ENCODE measurements at regions not wholly inside any gene's neighbourhood (a gene's known extent, or its start where the extent isn't known, plus 50 kb on each side); places are given as distances from the start of the nearest gene placed in this dataset.

DNA sequence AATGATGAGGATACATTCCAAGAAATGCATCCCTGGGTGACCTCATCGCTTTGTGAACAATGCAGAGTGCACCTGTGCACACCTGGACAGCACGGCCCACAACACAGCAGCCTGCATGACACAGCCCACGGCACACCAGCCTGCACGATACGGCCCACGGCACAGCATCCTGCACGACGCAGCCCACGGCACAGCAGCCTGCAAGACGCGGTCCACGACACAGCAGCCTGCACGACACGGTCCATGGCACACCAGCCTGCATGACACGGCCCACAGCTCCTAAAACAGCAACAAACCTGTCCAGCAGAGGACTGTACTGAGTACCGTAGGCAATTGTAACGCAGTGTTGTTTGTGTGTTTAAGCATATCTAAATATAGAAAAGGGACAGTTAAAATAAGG, 134.7 kb upstream of the PPP2R2D start:
- no peak for DNase-seq (ENCODE audit: low read depth)
- TF ChIP-seq, protein P1, sequence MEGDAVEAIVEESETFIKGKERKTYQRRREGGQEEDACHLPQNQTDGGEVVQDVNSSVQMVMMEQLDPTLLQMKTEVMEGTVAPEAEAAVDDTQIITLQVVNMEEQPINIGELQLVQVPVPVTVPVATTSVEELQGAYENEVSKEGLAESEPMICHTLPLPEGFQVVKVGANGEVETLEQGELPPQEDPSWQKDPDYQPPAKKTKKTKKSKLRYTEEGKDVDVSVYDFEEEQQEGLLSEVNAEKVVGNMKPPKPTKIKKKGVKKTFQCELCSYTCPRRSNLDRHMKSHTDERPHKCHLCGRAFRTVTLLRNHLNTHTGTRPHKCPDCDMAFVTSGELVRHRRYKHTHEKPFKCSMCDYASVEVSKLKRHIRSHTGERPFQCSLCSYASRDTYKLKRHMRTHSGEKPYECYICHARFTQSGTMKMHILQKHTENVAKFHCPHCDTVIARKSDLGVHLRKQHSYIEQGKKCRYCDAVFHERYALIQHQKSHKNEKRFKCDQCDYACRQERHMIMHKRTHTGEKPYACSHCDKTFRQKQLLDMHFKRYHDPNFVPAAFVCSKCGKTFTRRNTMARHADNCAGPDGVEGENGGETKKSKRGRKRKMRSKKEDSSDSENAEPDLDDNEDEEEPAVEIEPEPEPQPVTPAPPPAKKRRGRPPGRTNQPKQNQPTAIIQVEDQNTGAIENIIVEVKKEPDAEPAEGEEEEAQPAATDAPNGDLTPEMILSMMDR (IDR thresholded peaks at IDR 0.05; ENCODE audit: insufficient read depth, low read depth, low read length, missing control alignments), result no peak
- H3K4me3 ChIP-seq (ENCODE audit: low read depth, low read length), result no peak overlapping the region

DNA sequence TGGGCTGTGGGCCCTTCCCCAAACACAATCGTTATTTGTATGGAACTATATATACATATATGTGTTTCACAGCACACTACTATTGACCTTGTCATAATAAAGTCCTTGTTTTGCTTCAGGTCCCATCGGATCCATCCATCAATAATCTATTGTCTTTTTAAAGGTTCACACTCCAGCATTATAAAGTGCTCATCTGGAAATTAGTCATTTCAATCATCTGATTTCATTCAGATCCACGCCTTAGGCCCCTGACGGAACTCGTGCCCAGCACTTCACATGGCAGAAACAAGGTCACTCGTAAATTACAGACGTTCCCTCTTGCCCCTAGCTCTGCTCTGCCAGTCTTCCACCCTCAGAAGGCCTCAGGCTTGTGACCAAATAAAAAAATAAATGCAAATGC, 133.1 kb upstream of the PPP2R2D start:
- DNase-seq (ENCODE audit: low read depth), result no peak
- TF ChIP-seq, protein P1 (IDR thresholded peaks at IDR 0.05; ENCODE audit: insufficient read depth, low read depth, low read length, missing control alignments), result no peak
- H3K4me3 ChIP-seq (ENCODE audit: low read depth, low read length), result no peak overlapping the region

DNA sequence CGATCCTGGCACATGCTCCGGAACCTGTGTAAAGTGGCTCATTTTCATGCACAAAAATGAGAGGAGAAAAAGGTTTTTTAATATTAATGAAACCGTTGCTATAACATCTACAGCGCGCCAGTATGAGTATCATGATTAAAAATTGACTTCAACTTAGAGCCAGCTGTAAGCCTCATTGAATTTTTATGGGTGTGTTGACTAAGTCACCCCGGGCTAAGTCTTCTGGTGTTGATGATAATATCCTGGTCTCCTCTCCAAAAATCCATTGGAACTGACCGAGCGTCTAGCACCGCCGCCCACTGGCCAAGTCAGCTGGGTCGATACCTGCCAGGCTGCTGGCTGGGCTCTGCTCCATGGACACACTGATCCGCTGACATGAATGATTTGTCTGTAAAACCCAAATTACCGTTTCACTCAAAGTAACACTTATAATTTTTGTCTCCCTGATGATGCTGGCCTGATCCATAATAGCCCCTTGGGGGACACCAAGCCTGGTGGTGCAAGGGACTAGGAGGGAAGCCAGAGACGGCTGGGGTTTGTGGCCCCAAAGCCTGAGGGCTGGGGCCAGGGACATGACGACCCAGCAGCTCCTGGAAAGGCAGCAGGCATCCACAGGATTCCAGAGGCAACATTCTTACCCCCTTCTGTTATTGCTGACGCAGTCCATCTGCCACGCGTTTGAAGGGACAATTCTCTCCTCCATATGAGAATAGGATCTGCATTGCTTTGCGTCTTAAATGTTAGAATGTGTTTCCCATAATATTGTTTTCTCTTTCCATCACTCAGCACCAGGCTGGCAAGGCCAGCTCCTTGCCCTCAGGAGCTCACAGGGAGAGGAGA, 131.0 kb upstream of the PPP2R2D start:
- no peak for DNase-seq (ENCODE audit: low read depth)
- TF ChIP-seq, protein P1 (IDR thresholded peaks at IDR 0.05; ENCODE audit: insufficient read depth, low read depth, low read length, missing control alignments), result no peak

DNA sequence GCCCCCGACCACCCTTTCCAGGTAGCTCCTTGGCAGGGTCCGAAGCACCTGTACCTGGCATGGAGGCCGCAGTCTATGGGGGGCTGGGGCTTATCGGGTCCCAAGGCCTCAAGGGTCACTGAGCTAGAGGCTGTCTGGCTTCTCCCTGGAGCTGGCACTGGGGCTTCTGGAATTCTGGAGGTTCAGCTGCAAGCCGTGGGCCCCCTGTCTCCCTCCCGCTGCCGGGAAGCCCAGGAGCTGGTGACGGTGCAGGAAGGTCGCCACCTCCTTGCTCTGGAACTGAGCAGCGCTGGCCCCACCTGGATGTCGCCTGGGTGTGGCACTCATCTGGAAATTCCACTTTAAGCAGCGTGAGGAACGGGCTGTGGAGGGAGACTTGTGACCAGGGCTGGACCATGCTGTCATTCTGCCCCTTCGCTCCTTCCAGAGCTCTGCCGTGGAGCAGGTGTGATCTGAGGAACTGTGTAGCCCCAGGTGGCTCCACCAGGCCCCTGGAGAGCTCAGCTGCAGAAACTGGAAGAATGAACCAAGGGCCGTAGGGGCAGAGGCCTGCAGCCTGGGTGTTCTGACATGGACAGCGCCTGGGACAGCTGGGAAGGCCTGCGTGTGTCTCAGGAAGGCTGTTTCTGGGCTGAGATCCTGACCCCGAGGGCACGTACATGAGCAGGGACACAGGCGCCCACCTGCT, 129.7 kb upstream of the PPP2R2D start:
- TF ChIP-seq, protein P1 (IDR thresholded peaks at IDR 0.05; ENCODE audit: insufficient read depth, low read depth, low read length, missing control alignments), result no peak

More for the DNA sequence above, 131.0 kb upstream of the PPP2R2D start:
- H3K4me3 ChIP-seq (ENCODE audit: low read depth, low read length), result no peak overlapping the region

DNA sequence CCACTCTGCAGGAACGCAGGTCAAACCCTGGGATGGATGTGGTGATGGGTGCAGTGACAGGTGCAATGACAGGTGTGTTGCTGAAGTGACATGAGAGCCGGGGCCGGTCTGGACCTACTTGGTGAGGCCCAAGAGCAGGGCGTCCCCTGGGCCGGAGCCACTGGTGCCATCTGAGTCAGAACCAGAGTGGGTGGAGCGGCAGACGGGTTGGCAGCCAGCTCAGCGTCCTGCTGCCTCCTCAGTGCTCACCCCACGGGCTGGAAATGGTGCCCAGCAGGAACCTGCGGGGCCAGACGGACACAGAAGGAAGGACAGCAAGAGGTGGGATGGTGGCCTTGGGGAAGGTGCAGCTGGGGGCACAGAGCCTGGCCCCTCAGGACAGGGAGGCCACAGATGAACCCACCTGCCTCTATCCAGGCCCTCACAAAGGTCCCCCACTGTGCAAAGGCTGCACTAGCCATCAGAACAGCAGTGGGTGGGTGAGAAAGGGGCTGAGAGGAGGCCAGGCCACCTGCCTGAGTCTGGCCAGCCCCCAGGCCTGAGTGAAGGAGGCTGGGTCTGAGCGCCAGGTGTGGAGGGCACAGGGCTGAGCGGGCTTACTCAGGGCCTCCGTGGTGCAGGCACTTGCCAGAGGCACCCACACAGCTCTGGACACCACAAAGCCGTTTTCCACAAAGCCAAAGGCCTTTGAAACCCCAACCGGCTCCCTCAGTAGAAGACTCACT, 129.0 kb upstream of the PPP2R2D start:
- no peak overlapping the region for H3K4me3 ChIP-seq (ENCODE audit: low read depth, low read length)
- TF ChIP-seq, protein P1 (IDR thresholded peaks at IDR 0.05; ENCODE audit: insufficient read depth, low read depth, low read length, missing control alignments), result no peak
- DNase-seq (ENCODE audit: low read depth), result no peak

More for the DNA sequence above, 129.7 kb upstream of the PPP2R2D start:
- DNase-seq (ENCODE audit: low read depth), result no peak
- no peak overlapping the region for H3K4me3 ChIP-seq (ENCODE audit: low read depth, low read length)

DNA sequence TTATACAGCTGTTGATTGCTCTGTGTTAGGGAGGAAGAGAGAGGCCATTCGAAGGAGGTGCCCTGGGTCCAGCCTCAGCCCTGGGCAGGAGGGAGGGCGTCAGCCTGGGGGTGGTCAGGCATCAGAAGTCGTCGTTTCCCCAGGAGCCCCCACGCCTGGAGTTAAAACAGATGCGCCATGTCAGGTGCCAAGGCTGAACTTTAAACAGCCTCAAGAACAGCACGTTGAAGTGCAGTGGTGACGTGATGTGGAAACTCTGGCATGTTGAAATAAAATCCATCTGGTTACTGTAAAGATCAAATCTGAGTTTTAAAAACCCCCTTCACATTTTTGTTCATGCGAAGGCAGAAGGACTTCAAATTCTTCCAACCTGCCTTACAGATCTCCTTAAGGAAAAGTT, 128.4 kb upstream of the PPP2R2D start:
- H3K4me3 ChIP-seq (ENCODE audit: low read depth, low read length), result no peak overlapping the region
- TF ChIP-seq, protein P1 (IDR thresholded peaks at IDR 0.05; ENCODE audit: insufficient read depth, low read depth, low read length, missing control alignments), result no peak
- no peak for DNase-seq (ENCODE audit: low read depth)
